HEK293T (cell line): ENCODE measurements at regions not wholly inside any gene's neighbourhood (a gene's known extent, or its start where the extent isn't known, plus 50 kb on each side); places are given as distances from the start of the nearest gene placed in this dataset.

Source experiments
- CTCF ChIA-PET: fragments of 350-600 bp; formaldehyde crosslinking; extraction: SDS; loops from one replicate; lab custom pipeline; 2021; ENCODE audit warnings: antibody characterized with exemption, inconsistent platforms; lab: Yijun Ruan, JAX
- POLR2A ChIA-PET: fragments of 350-600 bp; formaldehyde crosslinking; extraction: SDS; loops from one replicate; lab custom pipeline; 2020; ENCODE audit warnings: antibody characterized with exemption, inconsistent platforms; lab: Yijun Ruan, JAX
- DNase-seq: peaks from one replicate; pipeline ENCODE4 v3.0.0; 2012; ENCODE audit warnings: mixed read lengths; ENCODE audit errors: extremely low spot score
- ARNT ChIP-seq: fragments of 450-650 bp; IDR thresholded peaks from 2 replicates; pipeline ENCODE4 v1.6.1; 2017; ENCODE audit warnings: mild to moderate bottlenecking
- BHLHE40 ChIP-seq: fragments of 450-650 bp; IDR thresholded peaks from 2 replicates; pipeline ENCODE4 v1.6.1; 2016; ENCODE audit warnings: mild to moderate bottlenecking, moderate library complexity, borderline replicate concordance
- CTBP1 ChIP-seq: fragments of 450-650 bp; IDR thresholded peaks from 2 replicates; pipeline ENCODE4 v1.6.1; 2016; ENCODE audit warnings: borderline replicate concordance
- ELF4 ChIP-seq: fragments of 450-650 bp; IDR thresholded peaks from 2 replicates; pipeline ENCODE4 v1.6.1; 2017; ENCODE audit warnings: antibody characterized with exemption
- FOXA1 ChIP-seq: fragments of 450-650 bp; IDR thresholded peaks from 2 replicates; pipeline ENCODE4 v1.6.1; 2016; ENCODE audit warnings: mild to moderate bottlenecking
- FOXK2 ChIP-seq: fragments of 450-650 bp; IDR thresholded peaks from 2 replicates; pipeline ENCODE4 v1.6.1; 2016; ENCODE audit warnings: mild to moderate bottlenecking
- FOXM1 ChIP-seq: fragments of 450-650 bp; IDR thresholded peaks from 2 replicates; pipeline ENCODE4 v1.6.1; 2017; ENCODE audit warnings: mild to moderate bottlenecking, borderline replicate concordance
- HDGF ChIP-seq: fragments of 450-650 bp; IDR thresholded peaks from 2 replicates; pipeline ENCODE4 v1.6.1; 2017; ENCODE audit warnings: antibody characterized with exemption, borderline replicate concordance
- L3MBTL2 ChIP-seq: fragments of 450-650 bp; conservative IDR thresholded peaks from 2 replicates; pipeline ENCODE4 v1.6.1; 2016; ENCODE audit warnings: mild to moderate bottlenecking
- LEF1 ChIP-seq: fragments of 450-650 bp; IDR thresholded peaks from 2 replicates; pipeline ENCODE4 v1.6.1; 2017; ENCODE audit warnings: mild to moderate bottlenecking, borderline replicate concordance
- NFRKB ChIP-seq: fragments of 450-650 bp; IDR thresholded peaks from 2 replicates; pipeline ENCODE4 v1.6.1; 2016; ENCODE audit warnings: mild to moderate bottlenecking, moderate library complexity
- PKNOX1 ChIP-seq: fragments of 450-650 bp; IDR thresholded peaks from 2 replicates; pipeline ENCODE4 v1.6.1; 2016
- SP1 ChIP-seq: fragments of 450-650 bp; IDR thresholded peaks from 2 replicates; pipeline ENCODE4 v1.6.1; 2017
- SUZ12 ChIP-seq: fragments of 450-650 bp; IDR thresholded peaks from 2 replicates; pipeline ENCODE4 v1.6.1; 2016; ENCODE audit warnings: mild to moderate bottlenecking
- TARDBP ChIP-seq: fragments of 450-650 bp; IDR thresholded peaks from 2 replicates; pipeline ENCODE4 v1.6.1; 2016
- ZNF384 ChIP-seq: fragments of 450-650 bp; IDR thresholded peaks from 2 replicates; pipeline ENCODE4 v1.6.1; 2016

DNA sequence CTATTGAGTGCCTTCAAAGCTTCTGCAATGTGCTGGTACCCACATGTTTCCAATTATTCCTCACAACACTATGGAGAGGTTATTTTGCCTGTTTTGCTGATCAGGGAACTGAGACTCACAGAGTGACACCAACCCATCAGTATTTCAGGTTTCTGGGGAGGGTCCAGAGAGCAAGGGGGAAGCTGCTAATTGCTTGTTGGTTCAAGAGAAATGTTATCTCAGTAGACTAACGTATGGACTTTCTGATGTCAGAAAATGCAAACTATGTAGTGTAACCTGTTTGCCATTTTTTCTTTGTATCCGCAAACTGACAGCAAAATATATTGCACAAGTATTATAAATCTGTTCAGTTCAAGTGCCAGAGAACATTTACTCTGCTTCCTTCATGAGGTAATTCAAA lies 108.3 kb upstream of the MSX2 start:
- POLR2A ChIA-PET, result no interaction called here
- no peak for DNase-seq
- CTCF ChIA-PET, result no interaction called here
- no peak for TF ChIP-seq LEF1
- 0 out of 2 replicates have a peak, but pooled peaks have one; percentile 2 for TF ChIP-seq PKNOX1

- ChIA-PET CTCF (no interaction called here), POLR2A (no interaction called here)
- no peak for DNase-seq
- no peak for TF ChIP-seq CTBP1
- no peak for TF ChIP-seq FOXK2
- no peak for TF ChIP-seq TARDBP
Measured at GRCh38 chr5:174617285-174617684, 107.1 kb upstream of the MSX2 start.

- ChIA-PET CTCF (no interaction called here), POLR2A (no interaction called here)
- TF ChIP-seq TARDBP (no peak), LEF1 (no peak), SP1 (no peak), NFRKB (no peak), ELF4 (no peak), FOXK2 (no peak), ZNF384 (no peak), FOXM1 (no peak), HDGF (no peak), PKNOX1 (no peak), CTBP1 (no peak)
- DNase-seq, result no peak
Measured at GRCh38 chr5:174617910-174618309, 106.5 kb upstream of the MSX2 start.

GRCh38 chr5:174618589-174618988 lies 105.8 kb upstream of the MSX2 start:
- ChIA-PET CTCF (no interaction called here), POLR2A (no interaction called here)
- DNase-seq, result no peak
- no peak for TF ChIP-seq CTBP1
- no peak for TF ChIP-seq PKNOX1
- TF ChIP-seq HDGF, result no peak
- TF ChIP-seq ELF4, result no peak
- no peak for TF ChIP-seq FOXK2
- TF ChIP-seq SP1, result no peak
- TF ChIP-seq L3MBTL2, result no peak
- no peak for TF ChIP-seq NFRKB
- TF ChIP-seq FOXM1, result no peak
- TF ChIP-seq LEF1, result no peak
- TF ChIP-seq FOXA1, result no peak
- TF ChIP-seq TARDBP, result no peak
- no peak for TF ChIP-seq SUZ12
- no peak for TF ChIP-seq ARNT
- TF ChIP-seq BHLHE40, result no peak
- TF ChIP-seq ZNF384, result no peak

- ChIA-PET POLR2A (no interaction called here), CTCF (interaction anchor here (0.6 kb wide), 1 partner anchor 230 kb away, joined by 9 read pairs; no protein-coding TSS in a partner anchor)
Measured at GRCh38 chr5:174622067-174622466, 102.3 kb upstream of the MSX2 start.

GRCh38 chr5:174623018-174623417 lies 101.4 kb upstream of the MSX2 start:
- ChIA-PET CTCF (no interaction called here), POLR2A (no interaction called here)
- TF ChIP-seq SUZ12 (no peak), HDGF (no peak), ELF4 (no peak), FOXA1 (no peak), SP1 (no peak), CTBP1 (no peak), ZNF384 (no peak), TARDBP (no peak), PKNOX1 (no peak), LEF1 (no peak), ARNT (no peak), BHLHE40 (no peak), FOXK2 (no peak)
- DNase-seq, result no peak

More at GRCh38 chr5:174622067-174622466, 102.3 kb upstream of the MSX2 start:
- DNase-seq, result no peak
- TF ChIP-seq SP1, result no peak
- TF ChIP-seq CTBP1, result no peak
- TF ChIP-seq FOXK2, result no peak
- TF ChIP-seq SUZ12, result no peak
- no peak for TF ChIP-seq FOXM1
- no peak for TF ChIP-seq FOXA1
- no peak for TF ChIP-seq PKNOX1
- no peak for TF ChIP-seq ZNF384
